ENCODE measurements at regions not wholly inside any gene's neighbourhood (a gene's known extent, or its start where the extent isn't known, plus 50 kb on each side); places are given as distances from the start of the nearest gene placed in this dataset.

GRCh38 chr1:56183151-56183550, 396.2 kb downstream of the PLPP3 start:
- Histone ChIP-seq H3K27ac (ENCODE audit: insufficient read depth, low read length) (no peak overlapping the region), H3K27me3 (ENCODE audit: control insufficient read depth, insufficient read depth, low read length) (no peaks in the 10 kb centered on the region), H3K4me3 (replicated peaks in 1 of 4; ENCODE audit: control extremely low read depth in 1 of 4, insufficient read depth in 1 of 4, low read depth in 3 of 4, low read length in 4 of 4) (no peak overlapping the region), H3K9me3 (ENCODE audit: control insufficient read depth, insufficient read depth, low read depth, low read length) (no peaks in the 10 kb centered on the region), H3K4me1 (ENCODE audit: control insufficient read depth, extremely low read depth, insufficient read depth, low read length) (peaks cover 5% of the 10 kb centered on the region), H3K4me2 (ENCODE audit: extremely low read depth, insufficient read depth, low read length) (no peak overlapping the region), H2AFZ (ENCODE audit: low read length) (no peak overlapping the region), H4K20me1 (ENCODE audit: control insufficient read depth, extremely low read depth, insufficient read depth, low read length) (no peaks in the 10 kb centered on the region), H3K36me3 (ENCODE audit: control insufficient read depth, insufficient read depth, low read length) (no peaks in the 10 kb centered on the region), H3K9ac (ENCODE audit: insufficient read depth, low read length) (no peak overlapping the region), H3K79me2 (ENCODE audit: control insufficient read depth, insufficient read depth, low read length) (no peaks in the 10 kb centered on the region)
- TF ChIP-seq CTCF (conservative IDR thresholded peaks at IDR 0.05 in 1 of 2, IDR thresholded peaks at IDR 0.05 in 1 of 2; ENCODE audit: low read depth in 1 of 2, low read length in 2 of 2) (no peak), EZH2 (IDR thresholded peaks at IDR 0.05; ENCODE audit: low read length, missing control alignments) (no peak)
- no peak for DNase-seq (ENCODE audit: low read depth in 2 of 2)

GRCh38 chr1:56180520-56181190, 398.7 kb downstream of the PLPP3 start:
- TF ChIP-seq EZH2 (IDR thresholded peaks at IDR 0.05; ENCODE audit: low read length, missing control alignments): no peak
- TF ChIP-seq CTCF (conservative IDR thresholded peaks at IDR 0.05 in 1 of 2, IDR thresholded peaks at IDR 0.05 in 1 of 2; ENCODE audit: low read depth in 1 of 2, low read length in 2 of 2): no peak
- no peak overlapping the region for H3K27ac ChIP-seq (ENCODE audit: insufficient read depth, low read length)
- peak in 1 of 2 donors; percentile 64 for DNase-seq (ENCODE audit: low read depth in 2 of 2)
- H4K20me1 ChIP-seq (ENCODE audit: control insufficient read depth, extremely low read depth, insufficient read depth, low read length): no peaks in the 10 kb centered on the region
- H3K27me3 ChIP-seq (ENCODE audit: control insufficient read depth, insufficient read depth, low read length): no peaks in the 10 kb centered on the region
- H3K4me3 ChIP-seq (replicated peaks in 1 of 4; ENCODE audit: control extremely low read depth in 1 of 4, insufficient read depth in 1 of 4, low read depth in 3 of 4, low read length in 4 of 4): peak overlapping the region; percentile 6 to 35 (median 26)
- peak overlapping the region; percentile 11 for H3K9ac ChIP-seq (ENCODE audit: insufficient read depth, low read length)
- H3K79me2 ChIP-seq (ENCODE audit: control insufficient read depth, insufficient read depth, low read length): no peaks in the 10 kb centered on the region
- no peaks in the 10 kb centered on the region for H3K36me3 ChIP-seq (ENCODE audit: control insufficient read depth, insufficient read depth, low read length)
- peak overlapping the region; percentile 86 for H3K4me2 ChIP-seq (ENCODE audit: extremely low read depth, insufficient read depth, low read length)
- no peaks in the 10 kb centered on the region for H3K9me3 ChIP-seq (ENCODE audit: control insufficient read depth, insufficient read depth, low read depth, low read length)
- H3K4me1 ChIP-seq (ENCODE audit: control insufficient read depth, extremely low read depth, insufficient read depth, low read length): peaks cover 5% of the 10 kb centered on the region
- peak overlapping the region; percentile 87 for H2AFZ ChIP-seq (ENCODE audit: low read length)

GRCh38 chr1:56179543-56179942, 399.8 kb downstream of the PLPP3 start:
- Histone ChIP-seq H4K20me1 (ENCODE audit: control insufficient read depth, extremely low read depth, insufficient read depth, low read length) (no peaks in the 10 kb centered on the region), H3K79me2 (ENCODE audit: control insufficient read depth, insufficient read depth, low read length) (no peaks in the 10 kb centered on the region), H3K9ac (ENCODE audit: insufficient read depth, low read length) (no peak overlapping the region), H2AFZ (ENCODE audit: low read length) (no peak overlapping the region), H3K4me2 (ENCODE audit: extremely low read depth, insufficient read depth, low read length) (no peak overlapping the region), H3K4me1 (ENCODE audit: control insufficient read depth, extremely low read depth, insufficient read depth, low read length) (peaks cover 5% of the 10 kb centered on the region), H3K27me3 (ENCODE audit: control insufficient read depth, insufficient read depth, low read length) (no peaks in the 10 kb centered on the region), H3K9me3 (ENCODE audit: control insufficient read depth, insufficient read depth, low read depth, low read length) (no peaks in the 10 kb centered on the region), H3K36me3 (ENCODE audit: control insufficient read depth, insufficient read depth, low read length) (no peaks in the 10 kb centered on the region), H3K27ac (ENCODE audit: insufficient read depth, low read length) (no peak overlapping the region), H3K4me3 (replicated peaks in 1 of 4; ENCODE audit: control extremely low read depth in 1 of 4, insufficient read depth in 1 of 4, low read depth in 3 of 4, low read length in 4 of 4) (no peak overlapping the region)
- TF ChIP-seq CTCF (conservative IDR thresholded peaks at IDR 0.05 in 1 of 2, IDR thresholded peaks at IDR 0.05 in 1 of 2; ENCODE audit: low read depth in 1 of 2, low read length in 2 of 2): no peak
- TF ChIP-seq EZH2 (IDR thresholded peaks at IDR 0.05; ENCODE audit: low read length, missing control alignments): no peak
- DNase-seq (ENCODE audit: low read depth in 2 of 2): no peak
